Esophagus muscularis mucosa (tissue), 4 donors: ENCODE measurements at regions not wholly inside any gene's neighbourhood (a gene's known extent, or its start where the extent isn't known, plus 50 kb on each side); places are given as distances from the start of the nearest gene placed in this dataset.

Experiments
- DNase-seq: peaks from one replicate; pipeline ENCODE4 v3.0.0-alpha.2; 2017; ENCODE audit errors: extremely low spot score
- H3K27ac ChIP-seq, 4 donors: fragments of 200-600 bp; sonication (generic); replicated peaks in 1 of 4; 1 replicate in 3 of 4; 2 replicates in 1 of 4; pipeline ENCODE4 v1.5.1; 2016 to 2019; ENCODE audit warnings: mild to moderate bottlenecking in 1 of 4
- H3K27me3 ChIP-seq, 4 donors: fragments of 200-600 bp; sonication (generic); one replicate each; pipeline versions ENCODE4 v1.5.1 to v1.6.0; 2016 to 2019
- H3K36me3 ChIP-seq, 4 donors: fragments of 200-600 bp; sonication (generic); one replicate each; pipeline ENCODE4 v1.5.1; 2016 to 2019
- H3K4me1 ChIP-seq, 4 donors: fragments of 200-600 bp; sonication (generic); one replicate each; pipeline ENCODE4 v1.5.1; 2016 to 2019
- H3K4me3 ChIP-seq, 4 donors: fragments of 200-600 bp; sonication (generic); 1 replicate in 2 of 4; 2 replicates in 2 of 4; pipeline ENCODE4 v1.5.1; 2016 to 2019; ENCODE audit warnings: mild to moderate bottlenecking in 4 of 4, moderate library complexity in 1 of 4
- H3K9me3 ChIP-seq, 4 donors: fragments of 200-600 bp; sonication (generic); 1 replicate in 3 of 4; 2 replicates in 1 of 4; pipeline ENCODE4 v1.5.1; 2016 to 2019
- EP300 ChIP-seq: sonication (generic); formaldehyde crosslinking; IDR thresholded peaks from one replicate; pipeline ENCODE4 v1.6.1; 2017; ENCODE audit warnings: antibody characterized with exemption
- POLR2A ChIP-seq: fragments of 450-650 bp; IDR thresholded peaks from one replicate; pipeline ENCODE4 v1.6.1; 2017; ENCODE audit warnings: antibody characterized with exemption, moderate library complexity, mild to moderate bottlenecking, low read depth
- POLR2AphosphoS5 ChIP-seq, 2 donors: sonication (generic); formaldehyde crosslinking; IDR thresholded peaks; one replicate each; pipeline ENCODE4 v1.6.1; 2017; ENCODE audit warnings: antibody characterized with exemption in 2 of 2
- WGBS: methylation state at CpG from one replicate; pipeline ENCODE4 v1.1.5; 2018; 5-methylcytosine and 5-hydroxymethylcytosine counted together
- intact Hi-C: fragments of 100-400 bp; cut with DNase I; formaldehyde crosslinking; loops from one replicate; pipeline ENCODE4 v1.15.1; 2023
- TF ChIP-seq, protein P1 (sequence below), 3 experiments: fragments of 200-600 bp in 2 of 3; fragments of 450-650 bp in 1 of 3; sonication (generic) in 2 of 3; IDR thresholded peaks; one replicate each; pipeline ENCODE4 v1.5.1; 2017 to 2019; ENCODE audit warnings: antibody characterized with exemption in 3 of 3, mild to moderate bottlenecking in 2 of 3, moderate library complexity in 1 of 3

- H3K36me3 ChIP-seq, result no peaks in the 10 kb centered on the region
- no peak for DNase-seq
- no peaks in the 10 kb centered on the region for H3K9me3 ChIP-seq
- no peak overlapping the region for H3K27ac ChIP-seq
- H3K27me3 ChIP-seq, result no peaks in the 10 kb centered on the region
- H3K4me1 ChIP-seq, result peaks cover 0 to 10% (median 9%) of the 10 kb centered on the region in 4 donors
- no peak overlapping the region for H3K4me3 ChIP-seq
- TF ChIP-seq EP300, result no peak
- no peak for TF ChIP-seq POLR2A
- intact Hi-C loops, result loop anchor here (10.0 kb wide), 1 partner anchor 271 kb away; no protein-coding TSS in a partner anchor
These were observed 206.5 kb downstream of the AEBP2 start for GRCh38 chr12:19645823-19646222.

- no peaks in the 10 kb centered on the region for H3K36me3 ChIP-seq
- intact Hi-C loops, result loop anchor here (10.0 kb wide), 1 partner anchor 272 kb away; no protein-coding TSS in a partner anchor
- WGBS, result 70% methylated on average over 1 of the region's 1 CpG
- peaks cover 0 to 4% (median 0%) of the 10 kb centered on the region in 4 donors for H3K9me3 ChIP-seq
- no peak overlapping the region for H3K4me3 ChIP-seq
- peaks cover 0 to 10% (median 9%) of the 10 kb centered on the region in 4 donors for H3K4me1 ChIP-seq
- peak; percentile 31 for DNase-seq
- TF ChIP-seq POLR2A (no peak), EP300 (no peak), POLR2AphosphoS5 (IDR thresholded peaks at IDR 0.05) (no peak)
- TF ChIP-seq, protein P1, sequence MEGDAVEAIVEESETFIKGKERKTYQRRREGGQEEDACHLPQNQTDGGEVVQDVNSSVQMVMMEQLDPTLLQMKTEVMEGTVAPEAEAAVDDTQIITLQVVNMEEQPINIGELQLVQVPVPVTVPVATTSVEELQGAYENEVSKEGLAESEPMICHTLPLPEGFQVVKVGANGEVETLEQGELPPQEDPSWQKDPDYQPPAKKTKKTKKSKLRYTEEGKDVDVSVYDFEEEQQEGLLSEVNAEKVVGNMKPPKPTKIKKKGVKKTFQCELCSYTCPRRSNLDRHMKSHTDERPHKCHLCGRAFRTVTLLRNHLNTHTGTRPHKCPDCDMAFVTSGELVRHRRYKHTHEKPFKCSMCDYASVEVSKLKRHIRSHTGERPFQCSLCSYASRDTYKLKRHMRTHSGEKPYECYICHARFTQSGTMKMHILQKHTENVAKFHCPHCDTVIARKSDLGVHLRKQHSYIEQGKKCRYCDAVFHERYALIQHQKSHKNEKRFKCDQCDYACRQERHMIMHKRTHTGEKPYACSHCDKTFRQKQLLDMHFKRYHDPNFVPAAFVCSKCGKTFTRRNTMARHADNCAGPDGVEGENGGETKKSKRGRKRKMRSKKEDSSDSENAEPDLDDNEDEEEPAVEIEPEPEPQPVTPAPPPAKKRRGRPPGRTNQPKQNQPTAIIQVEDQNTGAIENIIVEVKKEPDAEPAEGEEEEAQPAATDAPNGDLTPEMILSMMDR (IDR thresholded peaks at IDR 0.05), result no peak
- H3K27me3 ChIP-seq, result no peaks in the 10 kb centered on the region
- no peak overlapping the region for H3K27ac ChIP-seq
These were observed 207.3 kb downstream of the AEBP2 start for GRCh38 chr12:19646599-19646998.

GRCh38 chr12:19647806-19648556 is 208.7 kb downstream of the AEBP2 start:
- peak overlapping the region in 2 of 4 donors; percentile 8 to 34 for H3K27ac ChIP-seq

GRCh38 chr12:19648591-19648990 is 209.3 kb downstream of the AEBP2 start:
- Histone ChIP-seq H3K4me3 (no peak overlapping the region), H3K27me3 (no peaks in the 10 kb centered on the region), H3K27ac (peak overlapping the region in 1 of 4 donors; percentile 34), H3K4me1 (peaks cover 0 to 10% (median 3%) of the 10 kb centered on the region in 4 donors), H3K36me3 (no peaks in the 10 kb centered on the region), H3K9me3 (peaks cover 0 to 4% (median 0%) of the 10 kb centered on the region in 4 donors)
- intact Hi-C loops, result loop anchor here (10.0 kb wide), 1 partner anchor 274 kb away; no protein-coding TSS in a partner anchor
- DNase-seq, result peak; percentile 1
- TF ChIP-seq POLR2AphosphoS5 (IDR thresholded peaks at IDR 0.05) (no peak), EP300 (no peak), POLR2A (no peak)
- TF ChIP-seq, protein P1 (IDR thresholded peaks at IDR 0.05), result no peak
- 89% methylated on average over 3 of the region's 3 CpGs for WGBS

More at GRCh38 chr12:19647806-19648556, 208.7 kb downstream of the AEBP2 start:
- no peaks in the 10 kb centered on the region for H3K27me3 ChIP-seq
- no peak overlapping the region for H3K4me3 ChIP-seq
- peaks cover 0 to 10% (median 8%) of the 10 kb centered on the region in 4 donors for H3K4me1 ChIP-seq
- H3K36me3 ChIP-seq, result no peaks in the 10 kb centered on the region
- WGBS, result 42% methylated on average over 8 of the region's 8 CpGs
- H3K9me3 ChIP-seq, result peaks cover 0 to 4% (median 0%) of the 10 kb centered on the region in 4 donors
- peak; percentile 39 for DNase-seq
- intact Hi-C loops, result loop anchor here (10.0 kb wide), 1 partner anchor 273 kb away; no protein-coding TSS in a partner anchor
- no peak for TF ChIP-seq EP300
- TF ChIP-seq POLR2AphosphoS5 (IDR thresholded peaks at IDR 0.05), result no peak
- no peak for TF ChIP-seq POLR2A
- TF ChIP-seq, protein P1 (IDR thresholded peaks at IDR 0.05), result no peak

DNA sequence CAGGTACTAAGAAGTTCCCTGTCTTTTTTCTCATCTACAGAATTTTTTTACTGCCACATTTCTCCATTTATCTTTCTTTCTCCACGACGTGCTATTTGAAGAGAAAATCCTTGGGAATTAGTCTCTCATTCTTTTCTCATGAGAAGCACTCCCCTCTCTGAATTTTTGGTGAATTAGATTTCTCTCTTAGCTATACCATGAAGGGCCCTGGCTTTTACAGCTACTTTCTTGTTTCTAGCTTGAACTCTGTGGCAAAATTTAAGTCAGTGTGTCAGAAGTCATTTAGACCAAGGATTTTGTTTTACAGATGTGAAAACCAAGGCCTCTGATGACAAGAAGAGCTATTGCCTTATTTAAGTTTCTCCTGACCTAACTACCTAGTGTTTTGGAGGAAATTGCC is 213.1 kb downstream of the AEBP2 start:
- Histone ChIP-seq H3K4me3 (no peak overlapping the region), H3K27me3 (no peaks in the 10 kb centered on the region), H3K9me3 (peaks cover 0 to 4% (median 0%) of the 10 kb centered on the region in 4 donors), H3K27ac (peak overlapping the region in 3 of 4 donors; percentile 2 to 39 (median 35)), H3K36me3 (no peaks in the 10 kb centered on the region), H3K4me1 (peaks cover 0 to 27% (median 13%) of the 10 kb centered on the region in 4 donors)
- no peak for TF ChIP-seq EP300
- no peak for TF ChIP-seq POLR2A
- no peak for TF ChIP-seq POLR2AphosphoS5 (IDR thresholded peaks at IDR 0.05)
- TF ChIP-seq, protein P1 (IDR thresholded peaks at IDR 0.05), result no peak
- 57% methylated on average over 2 of the region's 2 CpGs for WGBS
- DNase-seq, result no peak
- intact Hi-C loops, result no loop called here
